GM12801 (cell line): ENCODE measurements at regions not wholly inside any gene's neighbourhood (a gene's known extent, or its start where the extent isn't known, plus 50 kb on each side); places are given as distances from the start of the nearest gene placed in this dataset.

ENCODE experiments used
- TF ChIP-seq, protein P1 (sequence below): IDR thresholded peaks from one replicate; pipeline ENCODE4 v1.5.1; 2011; ENCODE audit warnings: control low read depth; ENCODE audit not compliant: insufficient read length; ENCODE audit errors: extremely low read depth

DNA sequence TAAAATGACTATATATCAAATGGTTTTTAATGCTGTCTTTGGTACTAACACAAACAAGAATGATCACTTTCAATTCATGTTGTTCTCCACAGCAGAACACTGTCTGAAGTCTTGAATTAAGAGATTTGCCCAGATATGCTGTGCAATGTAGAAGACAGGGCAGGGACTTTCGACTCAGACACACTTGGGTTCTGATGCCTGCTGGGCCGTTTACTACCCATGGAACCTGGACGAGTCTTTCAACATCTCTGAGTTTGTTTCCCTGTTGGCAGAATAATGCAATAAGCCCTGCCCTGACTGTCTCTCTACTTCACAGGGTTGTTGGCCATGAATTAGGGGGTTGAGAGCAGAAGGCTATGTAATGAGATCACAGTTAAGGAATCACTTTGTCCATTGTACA, 162.6 kb upstream of the TMPO start:
- TF ChIP-seq, protein P1, sequence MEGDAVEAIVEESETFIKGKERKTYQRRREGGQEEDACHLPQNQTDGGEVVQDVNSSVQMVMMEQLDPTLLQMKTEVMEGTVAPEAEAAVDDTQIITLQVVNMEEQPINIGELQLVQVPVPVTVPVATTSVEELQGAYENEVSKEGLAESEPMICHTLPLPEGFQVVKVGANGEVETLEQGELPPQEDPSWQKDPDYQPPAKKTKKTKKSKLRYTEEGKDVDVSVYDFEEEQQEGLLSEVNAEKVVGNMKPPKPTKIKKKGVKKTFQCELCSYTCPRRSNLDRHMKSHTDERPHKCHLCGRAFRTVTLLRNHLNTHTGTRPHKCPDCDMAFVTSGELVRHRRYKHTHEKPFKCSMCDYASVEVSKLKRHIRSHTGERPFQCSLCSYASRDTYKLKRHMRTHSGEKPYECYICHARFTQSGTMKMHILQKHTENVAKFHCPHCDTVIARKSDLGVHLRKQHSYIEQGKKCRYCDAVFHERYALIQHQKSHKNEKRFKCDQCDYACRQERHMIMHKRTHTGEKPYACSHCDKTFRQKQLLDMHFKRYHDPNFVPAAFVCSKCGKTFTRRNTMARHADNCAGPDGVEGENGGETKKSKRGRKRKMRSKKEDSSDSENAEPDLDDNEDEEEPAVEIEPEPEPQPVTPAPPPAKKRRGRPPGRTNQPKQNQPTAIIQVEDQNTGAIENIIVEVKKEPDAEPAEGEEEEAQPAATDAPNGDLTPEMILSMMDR, result no peak

DNA sequence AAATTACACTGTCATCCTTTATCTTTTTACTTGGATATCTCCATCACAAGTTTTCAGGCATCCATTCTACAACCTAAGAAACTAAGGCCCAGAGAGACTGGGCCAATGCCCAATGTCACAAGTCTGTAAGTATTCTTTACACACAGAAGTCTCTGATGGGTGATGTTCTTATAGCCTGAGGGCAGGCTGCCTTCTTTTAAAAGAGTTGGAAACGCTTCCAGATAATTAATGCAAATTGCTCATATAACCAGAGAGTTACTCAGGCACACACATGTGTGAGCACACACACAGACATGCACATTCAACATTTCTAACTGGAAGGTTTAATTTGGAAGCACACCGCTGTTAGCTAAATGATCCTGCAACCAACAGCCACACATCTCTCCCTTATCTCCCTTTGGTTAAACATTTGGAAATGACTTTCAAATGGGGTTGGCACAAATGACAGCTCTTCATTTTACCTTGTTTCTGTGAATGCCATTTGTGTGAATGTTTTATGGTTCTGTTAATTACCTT, 160.8 kb upstream of the TMPO start:
- TF ChIP-seq, protein P1, result no peak

DNA sequence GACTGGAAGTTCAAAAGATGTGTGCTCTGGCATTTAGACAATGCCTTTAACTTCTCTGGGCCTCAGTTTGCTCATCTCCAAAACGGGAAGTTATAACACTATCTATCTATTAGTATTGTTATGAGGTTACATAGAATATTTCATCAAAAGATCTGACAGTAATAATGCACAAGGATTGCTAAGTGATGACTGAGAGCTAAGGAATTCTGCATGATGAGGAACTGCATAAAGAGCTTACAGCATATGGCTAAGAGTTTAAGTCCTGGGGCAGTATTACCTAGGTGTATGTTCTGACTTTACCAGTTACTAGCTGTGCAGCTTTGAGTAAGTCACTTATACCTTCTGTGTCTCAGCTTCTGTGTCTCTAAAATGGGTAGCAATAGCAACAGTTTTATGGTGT, 160.1 kb upstream of the TMPO start:
- TF ChIP-seq, protein P1, result no peak

DNA sequence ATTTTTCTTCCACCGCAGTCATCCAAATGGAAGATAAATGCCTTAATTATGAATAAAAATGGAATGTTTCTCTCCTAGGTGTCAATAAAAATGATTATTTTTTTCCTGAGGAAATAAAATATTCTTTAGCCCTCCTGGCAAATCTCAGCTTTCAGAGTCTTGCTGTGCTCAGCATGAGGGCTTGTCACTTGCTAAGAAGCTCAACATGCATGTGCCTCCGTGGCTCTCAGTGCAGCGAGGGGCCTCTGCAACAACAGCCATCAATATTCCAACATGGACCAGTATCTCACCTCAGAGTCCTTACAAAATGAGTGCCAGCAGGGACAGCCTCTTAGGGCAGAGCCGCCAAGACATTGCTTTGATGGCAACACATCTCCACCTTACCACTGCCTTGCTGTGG, 159.5 kb upstream of the TMPO start:
- TF ChIP-seq, protein P1, result no peak

DNA sequence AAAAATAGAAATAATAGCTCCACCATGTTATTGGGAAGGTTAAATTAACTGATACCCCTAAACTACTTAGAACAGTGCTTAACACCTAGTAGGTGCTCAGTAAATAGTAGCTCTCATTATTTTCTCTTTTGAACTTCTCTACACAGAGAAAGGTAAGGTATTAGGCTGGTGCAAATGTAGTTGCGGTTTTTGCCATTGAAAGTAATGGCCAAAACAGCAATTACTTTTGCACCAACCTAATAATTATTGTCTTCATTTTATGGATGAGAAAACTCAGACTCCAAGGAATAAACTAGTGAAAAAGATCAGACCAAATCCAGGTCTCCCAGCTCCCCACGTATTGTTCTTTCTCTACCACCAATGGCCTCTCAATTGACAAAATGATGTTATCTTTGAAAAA, 157.2 kb upstream of the TMPO start:
- TF ChIP-seq, protein P1, result no peak

DNA sequence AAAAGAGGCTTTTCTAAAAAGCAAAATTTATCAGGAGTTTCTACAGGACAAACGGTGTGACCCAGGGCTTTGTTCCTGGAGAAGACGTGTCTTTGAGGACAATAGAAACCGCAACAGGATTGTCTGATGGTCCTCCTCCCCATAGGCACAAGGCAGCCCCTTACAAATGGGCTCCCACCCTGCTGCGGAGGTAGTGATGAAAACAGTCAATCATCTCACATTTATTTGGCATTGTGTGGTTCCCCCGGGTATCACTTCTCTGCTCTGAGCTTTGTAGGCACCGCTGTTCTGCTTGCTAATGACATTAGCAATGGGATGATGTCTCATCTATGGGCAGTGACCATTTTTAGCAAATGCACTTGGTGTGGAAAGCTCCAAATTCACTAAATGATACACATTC, 155.5 kb upstream of the TMPO start:
- TF ChIP-seq, protein P1, result no peak

DNA sequence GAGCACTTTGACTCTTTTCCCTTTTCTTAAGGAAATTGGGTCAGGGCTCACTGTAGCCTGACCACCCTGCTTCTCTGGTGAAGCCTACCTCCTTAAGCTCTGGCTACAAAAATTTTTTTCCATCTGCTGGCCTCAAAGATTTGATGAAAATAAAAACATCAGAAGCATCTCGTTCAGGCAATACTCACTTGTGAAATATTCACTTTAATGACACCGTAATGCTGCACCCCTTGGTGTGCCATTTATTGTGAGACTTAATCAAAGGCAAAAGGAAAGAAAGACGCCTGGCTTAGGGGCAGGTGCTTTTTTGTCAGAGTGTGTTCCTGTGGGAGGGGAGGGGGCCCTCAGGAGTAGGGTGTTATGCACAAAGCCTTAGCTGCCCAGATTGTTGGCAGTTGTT, 155.0 kb upstream of the TMPO start:
- TF ChIP-seq, protein P1, result no peak

DNA sequence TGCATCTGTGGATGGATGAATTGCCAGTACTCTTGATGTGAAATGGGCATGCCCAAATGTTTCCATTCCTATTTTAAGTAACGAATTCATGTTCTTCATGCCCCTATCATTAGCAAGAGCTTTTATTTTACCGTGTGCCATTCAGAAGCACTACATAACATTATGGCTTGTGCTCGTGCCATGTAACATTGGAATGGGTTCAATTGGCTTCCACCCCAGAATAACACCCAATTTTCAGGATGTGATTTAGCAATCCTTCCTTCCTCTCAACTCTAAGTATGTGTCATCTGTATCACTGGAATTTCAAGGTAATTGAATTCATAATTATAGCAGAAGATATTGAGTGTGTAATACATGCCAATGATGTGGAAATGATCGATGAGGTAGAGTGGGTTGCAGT, 145.8 kb upstream of the TMPO start:
- TF ChIP-seq, protein P1, result no peak
